ENCODE measurements at regions not wholly inside any gene's neighbourhood (a gene's known extent, or its start where the extent isn't known, plus 50 kb on each side); places are given as distances from the start of the nearest gene placed in this dataset.

DNA sequence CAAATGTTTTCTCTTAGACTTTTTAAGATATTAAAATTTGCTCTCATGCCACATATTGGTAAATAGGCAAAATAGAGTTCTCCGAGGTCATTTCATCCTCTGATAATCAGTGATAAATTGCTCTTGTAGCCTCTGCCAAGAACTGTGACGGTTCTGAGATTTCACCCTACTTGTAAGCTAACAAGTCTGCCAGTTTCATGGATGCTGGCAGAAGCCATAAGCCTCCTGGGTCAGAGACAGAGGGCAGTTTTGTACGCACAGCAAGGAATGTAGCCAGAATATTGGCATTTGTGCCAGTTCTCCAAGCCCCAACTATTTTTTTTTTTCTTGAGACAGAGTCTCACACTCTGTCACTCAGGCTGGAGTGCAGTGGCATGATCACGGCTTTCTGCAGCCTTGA is 945.0 kb upstream of the WWC1 start:
- intact Hi-C loops (cut with micrococcal nuclease) = no loop called here
- Mint-ChIP-seq H3K27ac (no peak overlapping the region), H3K9me3 (no peaks in the 10 kb centered on the region), H3K4me1 (ENCODE audit: low read depth) (no peaks in the 10 kb centered on the region), H3K4me3 (no peak overlapping the region), H3K27me3 (no peaks in the 10 kb centered on the region), H3K36me3 (ENCODE audit: low read depth) (no peaks in the 10 kb centered on the region)

DNA sequence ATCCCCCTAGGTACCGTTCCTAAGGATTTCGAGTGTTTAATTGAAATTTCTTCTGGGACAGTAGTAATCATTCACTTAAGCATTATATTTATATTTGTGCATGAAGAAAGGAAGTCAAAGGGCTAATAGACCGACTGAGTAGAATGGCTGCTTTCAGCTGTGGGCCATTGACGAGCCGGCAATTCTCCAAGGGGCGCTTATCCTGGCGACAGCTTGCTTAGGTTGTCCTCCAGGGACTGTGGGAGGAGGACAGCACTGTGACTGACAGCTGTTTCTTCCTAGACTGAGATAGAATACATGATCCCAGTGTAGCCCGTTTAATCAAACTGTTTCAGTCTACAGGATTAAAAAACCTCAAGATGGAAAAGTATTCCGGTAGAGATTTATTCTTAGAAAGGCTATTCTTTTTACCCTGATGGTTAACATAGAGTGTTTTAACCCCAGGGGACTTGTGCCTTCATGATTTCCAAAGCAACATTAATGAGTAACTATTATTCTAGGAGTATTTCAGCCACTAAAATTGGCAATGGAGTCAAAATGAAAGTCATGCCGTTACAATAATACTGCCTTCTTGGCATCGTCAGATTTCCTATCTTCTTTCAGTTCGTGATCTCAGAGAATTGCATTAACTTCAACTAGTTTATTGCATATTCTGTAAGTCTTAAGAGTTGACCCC is 943.1 kb upstream of the WWC1 start:
- Mint-ChIP-seq H3K9me3 (no peaks in the 10 kb centered on the region), H3K4me3 (no peak overlapping the region), H3K4me1 (ENCODE audit: low read depth) (no peaks in the 10 kb centered on the region), H3K36me3 (ENCODE audit: low read depth) (no peaks in the 10 kb centered on the region), H3K27me3 (no peaks in the 10 kb centered on the region), H3K27ac (no peak overlapping the region)
- intact Hi-C loops (cut with micrococcal nuclease) = no loop called here

- Mint-ChIP-seq H3K4me3 (no peak overlapping the region), H3K9me3 (no peaks in the 10 kb centered on the region), H3K27ac (no peak overlapping the region), H3K36me3 (ENCODE audit: low read depth) (no peaks in the 10 kb centered on the region), H3K4me1 (ENCODE audit: low read depth) (no peaks in the 10 kb centered on the region), H3K27me3 (no peaks in the 10 kb centered on the region)
- intact Hi-C loops (cut with micrococcal nuclease) = no loop called here
These were observed 942.5 kb upstream of the WWC1 start for GRCh38 chr5:167348980-167349379.

- Mint-ChIP-seq H3K4me3 (no peak overlapping the region), H3K27ac (no peak overlapping the region), H3K27me3 (no peaks in the 10 kb centered on the region), H3K9me3 (no peaks in the 10 kb centered on the region), H3K36me3 (ENCODE audit: low read depth) (no peaks in the 10 kb centered on the region), H3K4me1 (ENCODE audit: low read depth) (no peaks in the 10 kb centered on the region)
- intact Hi-C loops (cut with micrococcal nuclease) = no loop called here
These were observed 940.1 kb upstream of the WWC1 start for GRCh38 chr5:167351316-167351715.

DNA sequence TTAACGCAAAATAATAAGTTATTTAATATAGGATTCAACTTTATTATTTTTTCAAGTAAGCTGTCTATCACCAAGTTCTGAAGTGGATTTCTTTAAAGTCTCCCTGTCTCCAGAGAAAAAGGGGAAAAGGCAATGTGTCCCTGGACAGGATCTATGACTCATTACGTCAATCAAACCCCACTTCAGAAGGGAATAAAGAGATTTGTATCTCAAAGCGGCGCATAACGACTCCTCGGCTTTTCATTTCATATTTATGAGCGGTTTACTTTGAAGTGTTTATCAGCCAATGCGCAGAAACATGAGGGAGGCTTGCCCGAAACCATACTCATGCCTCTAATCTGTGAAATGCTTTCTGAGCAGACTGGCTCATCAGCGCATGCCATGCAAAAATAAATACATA is 938.6 kb upstream of the WWC1 start:
- Mint-ChIP-seq H3K27me3 (no peaks in the 10 kb centered on the region), H3K4me3 (no peak overlapping the region), H3K27ac (no peak overlapping the region), H3K4me1 (ENCODE audit: low read depth) (no peaks in the 10 kb centered on the region), H3K36me3 (ENCODE audit: low read depth) (no peaks in the 10 kb centered on the region), H3K9me3 (no peaks in the 10 kb centered on the region)
- intact Hi-C loops (cut with micrococcal nuclease) = no loop called here

DNA sequence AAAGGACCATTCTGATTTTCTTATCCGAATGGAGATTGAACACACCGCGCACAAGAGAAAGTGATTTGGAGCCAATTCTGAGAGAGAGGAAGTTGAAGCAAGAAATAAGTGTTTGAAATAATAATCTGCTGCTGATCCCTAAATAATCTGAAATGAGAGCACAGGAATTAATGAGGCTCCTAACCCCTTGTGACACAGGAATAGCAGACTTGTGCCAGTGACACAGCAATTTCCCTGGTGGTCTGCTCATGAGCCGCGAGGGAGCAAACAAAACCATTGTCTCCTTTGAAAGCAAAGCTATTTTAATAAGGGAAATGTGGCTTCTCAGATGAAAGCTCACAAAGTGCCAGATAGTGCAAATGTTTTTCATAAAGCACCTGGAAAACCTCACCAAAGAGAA is 936.1 kb upstream of the WWC1 start:
- no peaks in the 10 kb centered on the region for H3K9me3 Mint-ChIP-seq
- H3K4me3 Mint-ChIP-seq = no peak overlapping the region
- no peaks in the 10 kb centered on the region for H3K36me3 Mint-ChIP-seq (ENCODE audit: low read depth)
- H3K27me3 Mint-ChIP-seq = no peaks in the 10 kb centered on the region
- no peaks in the 10 kb centered on the region for H3K4me1 Mint-ChIP-seq (ENCODE audit: low read depth)
- intact Hi-C loops (cut with micrococcal nuclease) = no loop called here
- H3K27ac Mint-ChIP-seq = no peak overlapping the region

GRCh38 chr5:167356374-167356773 is 935.1 kb upstream of the WWC1 start:
- H3K27me3 Mint-ChIP-seq = no peaks in the 10 kb centered on the region
- H3K4me1 Mint-ChIP-seq (ENCODE audit: low read depth) = no peaks in the 10 kb centered on the region
- no peaks in the 10 kb centered on the region for H3K36me3 Mint-ChIP-seq (ENCODE audit: low read depth)
- no peak overlapping the region for H3K4me3 Mint-ChIP-seq
- intact Hi-C loops (cut with micrococcal nuclease) = no loop called here
- no peak overlapping the region for H3K27ac Mint-ChIP-seq
- H3K9me3 Mint-ChIP-seq = no peaks in the 10 kb centered on the region

DNA sequence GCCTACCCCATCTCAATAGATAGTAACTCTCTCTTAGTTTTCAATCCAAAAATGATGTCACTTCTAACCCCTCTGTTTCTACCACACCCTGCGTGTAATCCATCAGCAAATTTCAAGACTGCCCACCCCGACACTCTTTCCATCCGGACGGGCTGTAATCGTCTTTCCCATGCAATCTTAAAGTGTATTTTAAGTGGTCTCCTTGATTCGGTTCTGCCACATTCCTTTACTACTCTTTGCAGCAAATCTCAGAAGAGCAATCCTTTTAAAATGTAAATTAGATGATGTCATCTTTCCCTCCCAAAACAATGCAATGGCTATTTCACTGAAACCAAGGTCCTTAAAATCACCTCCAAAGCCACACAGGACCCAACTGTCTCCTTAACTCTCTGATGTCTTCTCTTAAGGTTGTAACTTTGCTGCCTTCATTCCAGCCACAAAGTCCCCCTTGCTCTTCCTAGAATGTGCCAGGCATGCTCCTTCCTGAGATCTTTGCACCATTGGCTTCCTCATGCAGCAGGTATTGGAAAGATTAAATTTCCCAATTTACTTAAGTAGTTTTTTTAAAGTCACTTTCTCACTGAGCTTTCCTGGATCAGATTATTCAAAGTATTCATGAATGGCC is 932.5 kb upstream of the WWC1 start:
- no peak overlapping the region for H3K27ac Mint-ChIP-seq
- intact Hi-C loops (cut with micrococcal nuclease) = no loop called here
- no peaks in the 10 kb centered on the region for H3K4me1 Mint-ChIP-seq (ENCODE audit: low read depth)
- no peaks in the 10 kb centered on the region for H3K36me3 Mint-ChIP-seq (ENCODE audit: low read depth)
- H3K9me3 Mint-ChIP-seq = peaks cover 6% of the 10 kb centered on the region
- H3K4me3 Mint-ChIP-seq = no peak overlapping the region
- no peaks in the 10 kb centered on the region for H3K27me3 Mint-ChIP-seq

GRCh38 chr5:167361795-167362194 is 929.6 kb upstream of the WWC1 start:
- Mint-ChIP-seq H3K9me3 (peaks cover 17% of the 10 kb centered on the region), H3K4me1 (ENCODE audit: low read depth) (no peaks in the 10 kb centered on the region), H3K27ac (no peak overlapping the region), H3K4me3 (no peak overlapping the region), H3K36me3 (ENCODE audit: low read depth) (no peaks in the 10 kb centered on the region), H3K27me3 (no peaks in the 10 kb centered on the region)
- intact Hi-C loops (cut with micrococcal nuclease) = no loop called here

GRCh38 chr5:167363065-167363464 is 928.4 kb upstream of the WWC1 start:
- Mint-ChIP-seq H3K9me3 (peaks cover 17% of the 10 kb centered on the region), H3K27ac (no peak overlapping the region), H3K36me3 (ENCODE audit: low read depth) (no peaks in the 10 kb centered on the region), H3K4me3 (no peak overlapping the region), H3K4me1 (ENCODE audit: low read depth) (no peaks in the 10 kb centered on the region), H3K27me3 (no peaks in the 10 kb centered on the region)
- intact Hi-C loops (cut with micrococcal nuclease) = no loop called here

DNA sequence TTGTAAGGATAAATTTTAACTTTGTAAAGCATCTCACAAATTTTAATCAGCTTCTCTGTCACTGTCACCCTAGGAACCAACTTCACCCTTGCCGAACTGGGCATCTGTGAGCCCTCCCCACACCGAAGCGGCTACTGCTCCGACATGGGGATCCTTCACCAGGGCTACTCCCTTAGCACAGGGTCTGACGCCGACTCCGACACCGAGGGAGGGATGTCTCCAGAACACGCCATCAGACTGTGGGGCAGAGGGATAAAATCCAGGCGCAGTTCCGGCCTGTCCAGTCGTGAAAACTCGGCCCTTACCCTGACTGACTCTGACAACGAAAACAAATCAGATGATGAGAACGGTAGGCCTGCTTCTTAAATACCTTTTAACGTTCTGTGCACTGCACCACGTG is 916.3 kb upstream of the WWC1 start:
- Mint-ChIP-seq H3K27me3 (no peaks in the 10 kb centered on the region), H3K4me3 (no peak overlapping the region), H3K27ac (no peak overlapping the region), H3K36me3 (ENCODE audit: low read depth) (no peaks in the 10 kb centered on the region), H3K4me1 (ENCODE audit: low read depth) (no peaks in the 10 kb centered on the region), H3K9me3 (no peaks in the 10 kb centered on the region)
- intact Hi-C loops (cut with micrococcal nuclease) = no loop called here

DNA sequence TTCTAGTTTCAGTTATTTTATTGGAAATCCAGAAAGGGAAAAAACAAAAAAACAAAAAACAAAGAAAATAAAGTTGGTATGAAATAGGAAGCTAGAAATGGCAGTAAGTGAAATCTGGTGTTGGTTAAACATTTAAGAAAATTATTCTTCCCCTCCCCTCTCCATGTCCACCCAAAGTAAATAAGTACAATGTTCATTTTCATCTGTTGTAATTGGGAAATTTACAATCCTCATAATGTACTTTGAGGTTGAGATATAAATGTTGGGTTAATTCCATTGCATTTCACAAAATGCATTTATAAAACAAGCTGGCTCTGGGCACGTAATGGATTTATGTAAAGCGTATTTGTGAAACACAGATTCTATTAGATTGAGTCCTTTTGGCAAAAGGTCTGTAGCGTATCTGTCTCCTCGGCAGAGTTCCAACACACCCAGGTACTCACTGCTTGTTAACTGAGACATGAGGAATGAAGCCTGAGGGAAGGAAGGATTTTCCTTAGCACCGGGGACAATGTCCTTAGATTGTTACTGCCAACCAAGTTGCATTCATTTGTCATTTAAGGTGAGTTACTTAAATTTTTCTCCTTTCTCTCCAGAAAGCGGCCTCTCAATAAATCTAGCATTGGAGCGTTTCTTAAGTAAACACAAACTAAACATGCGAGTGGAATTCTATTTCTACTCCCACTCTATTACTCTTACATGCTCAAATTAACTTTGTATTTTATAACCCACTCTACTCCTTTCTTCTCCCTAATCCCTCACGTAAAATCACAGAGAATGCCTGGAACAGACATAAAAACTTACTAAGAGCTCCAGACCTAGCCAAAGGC is 912.3 kb upstream of the WWC1 start:
- intact Hi-C loops (cut with micrococcal nuclease) = no loop called here
- Mint-ChIP-seq H3K36me3 (ENCODE audit: low read depth) (no peaks in the 10 kb centered on the region), H3K4me1 (ENCODE audit: low read depth) (no peaks in the 10 kb centered on the region), H3K9me3 (no peaks in the 10 kb centered on the region), H3K27me3 (no peaks in the 10 kb centered on the region), H3K27ac (no peak overlapping the region), H3K4me3 (no peak overlapping the region)

DNA sequence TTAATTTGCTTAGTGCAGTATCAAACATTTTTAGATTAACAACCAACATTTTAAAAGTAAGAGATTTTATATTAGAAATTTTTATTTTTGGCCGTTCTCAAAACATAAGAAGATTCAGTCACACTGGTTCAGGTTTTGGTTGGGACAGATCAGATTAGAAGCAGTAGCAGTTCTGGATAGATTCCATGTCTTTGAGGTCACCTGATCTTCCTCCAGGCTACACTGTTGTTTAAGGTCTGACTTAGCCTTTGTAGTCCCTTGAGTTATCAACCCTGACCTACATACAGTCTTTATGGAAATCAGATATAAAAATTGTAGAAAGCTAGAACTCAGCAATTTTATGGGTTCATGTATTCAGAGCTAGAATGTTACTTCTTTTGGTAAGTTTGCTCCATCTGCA is 910.0 kb upstream of the WWC1 start:
- Mint-ChIP-seq H3K9me3 (no peaks in the 10 kb centered on the region), H3K27me3 (no peaks in the 10 kb centered on the region), H3K27ac (no peak overlapping the region), H3K4me3 (no peak overlapping the region), H3K4me1 (ENCODE audit: low read depth) (no peaks in the 10 kb centered on the region), H3K36me3 (ENCODE audit: low read depth) (no peaks in the 10 kb centered on the region)
- intact Hi-C loops (cut with micrococcal nuclease) = no loop called here

DNA sequence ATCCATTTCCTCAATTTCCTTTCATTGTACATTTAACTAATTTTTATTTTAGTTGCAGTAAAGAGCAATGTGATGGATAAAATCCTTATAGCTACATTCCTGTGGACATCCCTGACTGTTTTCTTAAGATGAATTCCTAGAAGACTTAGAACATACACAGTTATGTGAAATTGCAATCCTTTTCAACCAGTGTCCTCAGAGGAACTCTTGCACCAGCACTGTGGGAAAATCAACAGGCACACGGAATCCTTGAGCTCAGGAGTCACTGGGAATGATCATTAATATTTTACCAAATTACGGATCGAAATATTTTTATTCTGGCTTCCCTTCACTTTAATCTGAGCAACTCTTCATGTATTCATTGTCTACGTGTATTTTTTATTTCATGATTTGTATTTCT is 901.9 kb upstream of the WWC1 start:
- Mint-ChIP-seq H3K4me1 (ENCODE audit: low read depth) (no peaks in the 10 kb centered on the region), H3K4me3 (no peak overlapping the region), H3K36me3 (ENCODE audit: low read depth) (no peaks in the 10 kb centered on the region), H3K27ac (no peak overlapping the region), H3K27me3 (no peaks in the 10 kb centered on the region), H3K9me3 (peaks cover 10% of the 10 kb centered on the region)
- intact Hi-C loops (cut with micrococcal nuclease) = no loop called here

Data from dendritic cell treated with granulocyte-macrophage colony-stimulating factor and Interleukin-4, amounts not matched to agents 40 ng/mL and 50 ng/mL, for 4 days (primary cell).